VCaP (cell line): ENCODE measurements at regions not wholly inside any gene's neighbourhood (a gene's known extent, or its start where the extent isn't known, plus 50 kb on each side); places are given as distances from the start of the nearest gene placed in this dataset.

Experiments used
- H3K27ac ChIP-seq: fragments of 450-650 bp; 2 replicates; pipeline ENCODE4 v1.5.1; 2017
- CTCF ChIP-seq: fragments of 450-650 bp; conservative IDR thresholded peaks from 2 replicates; pipeline ENCODE4 v1.5.1; 2017; ENCODE audit warnings: mild to moderate bottlenecking, moderate library complexity

DNA sequence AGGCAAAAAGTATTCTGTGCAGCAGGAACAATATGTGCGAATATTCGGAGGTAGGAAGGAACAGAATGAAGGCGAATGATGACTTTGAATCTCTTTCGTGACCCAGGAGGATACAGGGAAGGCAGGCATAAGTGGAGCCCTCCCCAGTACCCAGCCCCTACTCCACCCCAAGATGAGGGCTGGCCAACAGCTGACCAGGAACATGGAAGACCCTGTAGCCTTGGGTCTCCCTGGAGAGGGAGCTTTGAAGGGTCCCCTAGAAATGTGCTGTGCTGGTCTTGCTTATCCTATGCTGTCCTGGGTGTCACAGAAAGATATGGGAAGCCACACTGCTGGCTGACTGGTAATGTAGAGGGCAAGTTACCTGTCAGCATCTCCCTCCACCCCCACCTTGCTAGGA is 113.7 kb upstream of the NCAM1 start:
- no peak overlapping the region for H3K27ac ChIP-seq
- no peak for TF ChIP-seq CTCF

GRCh38 chr11:112852143-112852866 is 108.9 kb upstream of the NCAM1 start:
- TF ChIP-seq CTCF, result no peak
- no peak overlapping the region for H3K27ac ChIP-seq

DNA sequence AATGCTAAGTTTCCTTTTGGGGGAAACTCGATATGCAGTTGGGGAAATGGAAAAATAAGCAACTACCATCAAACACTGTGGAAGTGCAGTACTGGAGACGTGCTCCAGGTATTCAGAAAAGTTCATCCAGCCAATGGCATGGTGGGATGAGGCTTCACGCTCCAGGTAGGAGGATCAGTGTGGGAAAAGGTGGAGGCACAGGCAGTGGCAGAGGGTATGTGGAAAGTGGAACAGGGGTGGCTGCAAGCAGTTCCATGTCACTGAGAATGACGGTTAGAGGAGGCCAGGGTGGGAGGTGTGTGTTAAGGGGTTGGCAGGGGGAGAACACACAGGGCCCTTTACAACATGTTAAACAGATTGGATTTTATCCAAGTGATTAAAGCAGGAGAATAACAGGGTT is 105.1 kb upstream of the NCAM1 start:
- no peak overlapping the region for H3K27ac ChIP-seq
- TF ChIP-seq CTCF, result no peak

DNA sequence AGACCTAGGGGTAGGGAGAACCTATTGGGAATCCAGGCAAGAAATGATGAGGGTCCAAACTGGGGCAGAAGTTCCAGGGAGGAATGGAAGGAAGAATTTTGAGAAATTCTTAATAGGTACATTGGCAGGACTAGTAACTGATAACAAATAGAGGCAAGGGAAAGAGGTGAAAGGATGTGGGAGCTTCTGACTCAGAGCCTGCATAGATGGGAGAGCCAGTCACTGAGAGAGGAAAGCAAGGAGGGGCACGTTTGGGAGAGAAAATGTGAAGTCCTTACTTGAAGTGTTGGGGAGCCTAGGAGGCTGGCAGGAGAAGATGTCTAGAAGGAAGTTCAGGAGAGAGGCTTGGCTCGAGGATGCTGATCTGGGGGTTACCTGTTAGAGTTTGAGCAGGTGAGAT is 104.6 kb upstream of the NCAM1 start:
- no peak overlapping the region for H3K27ac ChIP-seq
- no peak for TF ChIP-seq CTCF

- no peak overlapping the region for H3K27ac ChIP-seq
- TF ChIP-seq CTCF, result no peak
Measured at GRCh38 chr11:112858289-112859023, 102.8 kb upstream of the NCAM1 start.

DNA sequence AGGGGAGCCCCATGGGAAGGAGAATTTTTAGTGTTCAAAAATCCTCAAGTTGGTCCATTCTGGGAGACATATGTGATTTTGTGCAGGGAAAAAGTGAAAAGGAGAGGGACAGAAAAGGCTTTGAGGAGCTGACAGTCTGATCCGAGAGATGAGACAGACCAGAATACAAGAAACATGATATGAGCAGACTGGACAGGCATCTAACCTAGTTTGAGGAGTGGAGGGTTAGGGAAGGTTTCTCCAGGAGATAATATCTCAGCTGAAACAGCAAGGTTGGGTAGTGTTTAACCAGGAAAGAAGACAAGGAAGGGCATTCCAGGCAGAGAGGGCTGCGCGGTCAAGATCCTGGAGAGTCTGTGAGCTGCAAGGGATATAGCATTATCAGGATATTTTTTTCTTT is 101.4 kb upstream of the NCAM1 start:
- no peak for TF ChIP-seq CTCF
- no peak overlapping the region for H3K27ac ChIP-seq

DNA sequence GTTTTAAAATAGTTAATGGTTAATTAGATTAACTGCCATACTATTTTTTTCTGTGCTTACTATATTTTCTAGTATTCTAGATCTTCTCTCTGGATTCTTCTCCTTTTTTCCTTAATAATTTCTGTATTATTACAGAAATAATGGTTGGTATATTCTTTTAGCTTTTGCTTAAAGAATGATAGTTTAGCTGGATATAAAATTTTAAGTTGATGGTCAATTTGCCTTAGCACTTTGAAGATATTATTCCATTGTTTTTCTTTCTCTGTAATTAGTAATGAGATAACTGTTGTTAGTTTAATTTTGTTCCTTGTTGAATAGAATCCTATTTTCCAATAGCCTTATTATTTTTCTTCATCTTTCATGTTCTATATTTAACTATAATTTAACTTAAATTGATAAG is 99.9 kb upstream of the NCAM1 start:
- no peak for TF ChIP-seq CTCF
- no peak overlapping the region for H3K27ac ChIP-seq
